OCI-LY7 (cell line): ENCODE measurements at regions not wholly inside any gene's neighbourhood (a gene's known extent, or its start where the extent isn't known, plus 50 kb on each side); places are given as distances from the start of the nearest gene placed in this dataset.

Experiments
- BruUV-seq: library from RNA; stranded (reverse); fragments of 400-500 nt; replicated peaks from 2 replicates; lab custom pipeline; 2021; lab: Mats Ljungman, UMichigan
- CTCF ChIA-PET: fragments of 300-600 bp; sonication (Branson Sonifier 250); formaldehyde crosslinking; loops from one replicate; lab custom pipeline; 2022; ENCODE audit warnings: antibody characterized with exemption; ENCODE audit not compliant: unreplicated experiment; lab: Charles Lee
- POLR2A ChIA-PET: fragments of 300-600 bp; sonication (Branson Sonifier 250); formaldehyde crosslinking; loops from one replicate; lab custom pipeline; 2022; ENCODE audit warnings: antibody characterized with exemption; lab: Charles Lee
- DNase-seq: peaks from one replicate; pipeline ENCODE4 v3.0.0-alpha.2; 2015; ENCODE audit warnings: low spot score
- H2AFZ ChIP-seq: fragments of 200-600 bp; sonication (generic), shearing (Covaris generic); 2 replicates; pipeline ENCODE4 v1.6.1; 2014; ENCODE audit warnings: mild to moderate bottlenecking, antibody characterized with exemption, low read length, moderate library complexity
- H3K27ac ChIP-seq: fragments of 200-600 bp; sonication (generic); 2 replicates; pipeline ENCODE4 v1.5.1; 2014; ENCODE audit warnings: mixed run types, low read depth, mild to moderate bottlenecking, moderate library complexity, low read length, inconsistent platforms; ENCODE audit not compliant: poor library complexity, severe bottlenecking
- H3K36me3 ChIP-seq: fragments of 200-600 bp; sonication (generic); 2 replicates; pipeline ENCODE4 v1.6.1; 2014; ENCODE audit warnings: mild to moderate bottlenecking, antibody characterized with exemption, low read length, moderate library complexity, mixed read lengths; ENCODE audit not compliant: insufficient read depth
- H3K4me1 ChIP-seq: fragments of 200-600 bp; sonication (generic); 2 replicates; pipeline ENCODE4 v1.5.1; 2014; ENCODE audit warnings: mild to moderate bottlenecking, low read length; ENCODE audit not compliant: insufficient read depth, poor library complexity, severe bottlenecking
- H3K4me2 ChIP-seq: fragments of 200-600 bp; sonication (generic); 2 replicates; pipeline ENCODE4 v1.6.1; 2014; ENCODE audit warnings: mild to moderate bottlenecking, low read length
- H3K4me3 ChIP-seq: fragments of 200-600 bp; sonication (generic); 2 replicates; pipeline ENCODE4 v1.5.1; 2014; ENCODE audit warnings: mild to moderate bottlenecking, low read depth, low read length; ENCODE audit not compliant: poor library complexity, severe bottlenecking
- H3K79me2 ChIP-seq: fragments of 200-600 bp; sonication (generic); 2 replicates; pipeline ENCODE4 v1.6.1; 2016; ENCODE audit warnings: low read depth, mild to moderate bottlenecking, low read length, moderate library complexity, mixed read lengths; ENCODE audit not compliant: insufficient read depth
- H3K9me2 ChIP-seq: fragments of 200-600 bp; sonication (generic); 2 replicates; pipeline ENCODE4 v1.6.1; 2016; ENCODE audit warnings: mild to moderate bottlenecking, low read length, mixed read lengths; ENCODE audit not compliant: insufficient read depth
- H3K9me3 ChIP-seq: fragments of 200-600 bp; sonication (generic); 2 replicates; pipeline ENCODE4 v1.6.1; 2014; ENCODE audit warnings: mild to moderate bottlenecking, mixed run types, low read length, mixed read lengths
- H4K20me1 ChIP-seq: fragments of 200-600 bp; sonication (generic); 2 replicates; pipeline ENCODE4 v1.6.1; 2014; ENCODE audit warnings: mild to moderate bottlenecking, antibody characterized with exemption, low read length, moderate library complexity, mixed read lengths; ENCODE audit not compliant: insufficient read depth
- EZH2phosphoT487 ChIP-seq: fragments of 200-600 bp; sonication (generic); IDR thresholded peaks from 2 replicates; pipeline ENCODE4 v1.6.1; 2018; ENCODE audit warnings: low read depth, borderline replicate concordance, mild to moderate bottlenecking, mixed run types, antibody characterized with exemption, low read length, moderate library complexity, mixed read lengths
- intact Hi-C: fragments of 100-400 bp; cut with micrococcal nuclease; formaldehyde crosslinking; loops from one replicate; pipeline ENCODE4 v1.10.0; 2022; ENCODE audit not compliant: unreplicated experiment
- TF ChIP-seq, protein P1 (sequence below): fragments of 200-600 bp; sonication (generic); conservative IDR thresholded peaks from 2 replicates; pipeline ENCODE4 v1.5.1; 2014; ENCODE audit warnings: mild to moderate bottlenecking, antibody characterized with exemption, low read length, moderate library complexity, mixed read lengths

DNA sequence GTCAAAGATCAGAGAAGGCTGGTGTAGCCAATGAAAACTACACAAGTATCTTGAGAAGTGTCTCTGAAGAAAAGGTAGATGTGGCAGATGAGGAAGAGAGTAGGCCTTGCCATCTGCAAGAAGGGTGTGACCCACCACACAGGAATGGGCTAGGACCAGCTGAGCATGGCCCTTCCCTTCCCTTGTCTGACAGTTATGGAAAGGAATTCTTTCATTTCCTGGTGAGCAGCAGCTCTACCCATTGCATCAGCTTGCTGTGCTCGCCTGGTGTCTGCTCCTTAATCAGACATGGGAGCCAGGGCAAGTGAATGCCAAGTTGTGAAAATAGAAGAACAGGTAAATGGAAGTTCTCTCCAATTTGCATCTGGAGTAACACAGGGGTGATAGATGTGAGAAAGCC, 145.2 kb upstream of the KRR1 start:
- no peak for DNase-seq
- CTCF ChIA-PET = no interaction called here
- Histone ChIP-seq H2AFZ (no peak overlapping the region), H3K4me1 (no peaks in the 10 kb centered on the region), H4K20me1 (no peaks in the 10 kb centered on the region), H3K27ac (no peak overlapping the region), H3K4me3 (no peak overlapping the region), H3K79me2 (no peaks in the 10 kb centered on the region), H3K4me2 (no peak overlapping the region), H3K9me2 (no peaks in the 10 kb centered on the region), H3K36me3 (no peaks in the 10 kb centered on the region), H3K9me3 (no peaks in the 10 kb centered on the region)
- intact Hi-C loops = no loop called here
- POLR2A ChIA-PET = no interaction called here
- TF ChIP-seq, protein P1, sequence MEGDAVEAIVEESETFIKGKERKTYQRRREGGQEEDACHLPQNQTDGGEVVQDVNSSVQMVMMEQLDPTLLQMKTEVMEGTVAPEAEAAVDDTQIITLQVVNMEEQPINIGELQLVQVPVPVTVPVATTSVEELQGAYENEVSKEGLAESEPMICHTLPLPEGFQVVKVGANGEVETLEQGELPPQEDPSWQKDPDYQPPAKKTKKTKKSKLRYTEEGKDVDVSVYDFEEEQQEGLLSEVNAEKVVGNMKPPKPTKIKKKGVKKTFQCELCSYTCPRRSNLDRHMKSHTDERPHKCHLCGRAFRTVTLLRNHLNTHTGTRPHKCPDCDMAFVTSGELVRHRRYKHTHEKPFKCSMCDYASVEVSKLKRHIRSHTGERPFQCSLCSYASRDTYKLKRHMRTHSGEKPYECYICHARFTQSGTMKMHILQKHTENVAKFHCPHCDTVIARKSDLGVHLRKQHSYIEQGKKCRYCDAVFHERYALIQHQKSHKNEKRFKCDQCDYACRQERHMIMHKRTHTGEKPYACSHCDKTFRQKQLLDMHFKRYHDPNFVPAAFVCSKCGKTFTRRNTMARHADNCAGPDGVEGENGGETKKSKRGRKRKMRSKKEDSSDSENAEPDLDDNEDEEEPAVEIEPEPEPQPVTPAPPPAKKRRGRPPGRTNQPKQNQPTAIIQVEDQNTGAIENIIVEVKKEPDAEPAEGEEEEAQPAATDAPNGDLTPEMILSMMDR = no peak
- TF ChIP-seq EZH2phosphoT487 = no peak
- BruUV-seq = no TSS peak

DNA sequence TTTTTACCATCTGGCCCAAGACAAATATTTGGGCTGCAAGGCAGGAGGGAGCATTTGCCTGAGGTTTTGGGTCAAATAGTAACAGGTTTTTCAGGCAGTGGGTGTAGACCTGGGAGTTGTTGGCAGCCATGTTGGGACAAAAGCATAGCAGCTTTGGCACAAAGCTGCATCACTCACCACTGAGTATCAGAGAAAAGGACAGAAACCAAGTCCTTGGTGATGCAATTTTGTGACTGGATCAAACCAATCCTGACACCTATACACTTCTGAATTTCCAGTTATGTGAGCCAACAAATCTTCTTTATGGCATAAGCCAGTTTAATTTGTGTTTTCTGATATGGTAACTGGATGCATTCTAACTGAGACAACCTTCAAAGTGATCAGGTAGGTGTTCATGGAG, 144.8 kb upstream of the KRR1 start:
- H3K9me3 ChIP-seq = no peaks in the 10 kb centered on the region
- H3K9me2 ChIP-seq = no peaks in the 10 kb centered on the region
- POLR2A ChIA-PET = no interaction called here
- no peaks in the 10 kb centered on the region for H4K20me1 ChIP-seq
- no peaks in the 10 kb centered on the region for H3K36me3 ChIP-seq
- no TSS peak for BruUV-seq
- CTCF ChIA-PET = no interaction called here
- H2AFZ ChIP-seq = no peak overlapping the region
- no peak overlapping the region for H3K4me3 ChIP-seq
- DNase-seq = no peak
- no peak overlapping the region for H3K27ac ChIP-seq
- intact Hi-C loops = no loop called here
- TF ChIP-seq, protein P1 = no peak
- no peak for TF ChIP-seq EZH2phosphoT487
- H3K79me2 ChIP-seq = no peaks in the 10 kb centered on the region
- H3K4me2 ChIP-seq = no peak overlapping the region
- H3K4me1 ChIP-seq = no peaks in the 10 kb centered on the region

DNA sequence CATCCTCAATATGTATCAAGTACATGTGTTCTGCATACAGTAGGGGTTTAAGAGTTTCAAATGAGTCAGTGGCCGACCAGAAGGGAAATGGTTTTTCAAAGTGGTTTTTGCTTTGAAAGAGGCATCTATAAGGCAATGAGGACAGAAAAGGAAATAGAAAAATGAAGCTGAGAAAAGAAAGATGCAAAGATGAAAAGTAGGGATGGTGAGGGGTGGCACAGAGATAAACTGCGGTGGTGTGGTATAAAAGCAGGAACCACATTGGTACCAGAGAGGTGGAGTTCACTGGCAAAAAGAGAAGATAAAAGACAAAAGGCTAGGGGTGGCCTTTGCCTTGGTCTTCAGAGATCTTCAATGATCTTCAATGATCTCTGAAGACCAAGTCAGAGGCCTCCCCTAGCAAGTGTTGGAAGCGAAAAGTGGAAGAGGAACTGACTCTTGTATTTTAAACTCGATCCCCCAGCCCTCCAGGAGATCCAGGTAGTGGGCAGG, 144.0 kb upstream of the KRR1 start:
- Histone ChIP-seq H3K36me3 (no peaks in the 10 kb centered on the region), H3K4me3 (no peak overlapping the region), H3K4me2 (no peak overlapping the region), H3K9me3 (no peaks in the 10 kb centered on the region), H3K27ac (no peak overlapping the region), H3K9me2 (no peaks in the 10 kb centered on the region), H3K4me1 (no peaks in the 10 kb centered on the region), H4K20me1 (no peaks in the 10 kb centered on the region), H2AFZ (0 out of 2 replicates have a peak overlapping the region, but pooled peaks have one; percentile 15), H3K79me2 (no peaks in the 10 kb centered on the region)
- TF ChIP-seq, protein P1 = no peak
- no peak for TF ChIP-seq EZH2phosphoT487
- POLR2A ChIA-PET = no interaction called here
- intact Hi-C loops = no loop called here
- DNase-seq = no peak
- CTCF ChIA-PET = no interaction called here
- BruUV-seq = no TSS peak
